Keratinocyte (primary cell): ENCODE measurements at regions not wholly inside any gene's neighbourhood (a gene's known extent, or its start where the extent isn't known, plus 50 kb on each side); places are given as distances from the start of the nearest gene placed in this dataset.

ENCODE experiments used
- DNase-seq: peaks from one replicate; pipeline ENCODE4 v3.0.0-alpha.2; 2011; ENCODE audit warnings: low read depth, missing footprints, low spot score
- FAIRE-seq: peaks from 2 replicates; lab custom pipeline; 2011; peaks lifted over from hg19 to GRCh38; lab: Jason Lieb, UNC
- H2AFZ ChIP-seq: 2 replicates; pipeline ENCODE4 v1.6.0; 2012; ENCODE audit warnings: low read length, control low read depth, inconsistent platforms; ENCODE audit not compliant: control insufficient read depth
- H3K27ac ChIP-seq: 2 replicates; pipeline ENCODE4 v1.5.1; 2011; ENCODE audit warnings: low read length; ENCODE audit not compliant: control insufficient read depth, insufficient read depth
- H3K27me3 ChIP-seq: 3 replicates; pipeline ENCODE4 v1.6.0; 2011; ENCODE audit warnings: low read length; ENCODE audit not compliant: control insufficient read depth, insufficient read depth; ENCODE audit errors: extremely low read depth
- H3K36me3 ChIP-seq, 2 experiments: 2 replicates in 1 of 2; 3 replicates in 1 of 2; pipeline ENCODE4 v1.5.1; 2011; ENCODE audit warnings: low read length in 2 of 2, mild to moderate bottlenecking in 1 of 2; ENCODE audit not compliant: control insufficient read depth in 2 of 2, insufficient read depth in 2 of 2; ENCODE audit errors: extremely low read depth in 1 of 2
- H3K4me1 ChIP-seq: 3 replicates; pipeline ENCODE4 v1.5.1; 2011; ENCODE audit warnings: low read length; ENCODE audit not compliant: control insufficient read depth, insufficient read depth; ENCODE audit errors: extremely low read depth
- H3K4me2 ChIP-seq: 3 replicates; pipeline ENCODE4 v1.6.0; 2011; ENCODE audit warnings: low read depth, low read length; ENCODE audit not compliant: control insufficient read depth, insufficient read depth; ENCODE audit errors: extremely low read depth
- H3K4me3 ChIP-seq, 3 experiments: fragments of 200-600 bp in 1 of 3; sonication (generic) in 1 of 3; 2 replicates in 2 of 3; 3 replicates in 1 of 3; pipeline ENCODE4 v1.5.1; 2011 to 2016; ENCODE audit warnings: low read length in 3 of 3, mild to moderate bottlenecking in 3 of 3, control low read depth in 2 of 3, inconsistent platforms in 1 of 3, low read depth in 1 of 3, mixed read lengths in 1 of 3, mixed run types in 1 of 3, moderate library complexity in 1 of 3; ENCODE audit not compliant: control insufficient read depth in 2 of 3, insufficient read depth in 2 of 3; ENCODE audit errors: extremely low read depth in 1 of 3
- H3K79me2 ChIP-seq: 2 replicates; pipeline ENCODE4 v1.6.0; 2012; ENCODE audit warnings: low read length; ENCODE audit not compliant: control insufficient read depth, insufficient read depth
- H3K9ac ChIP-seq: 3 replicates; pipeline ENCODE4 v1.6.0; 2011; ENCODE audit warnings: low read length; ENCODE audit not compliant: control insufficient read depth, insufficient read depth; ENCODE audit errors: extremely low read depth
- H3K9me1 ChIP-seq: 3 replicates; pipeline ENCODE4 v1.6.0; 2011; ENCODE audit warnings: low read length; ENCODE audit not compliant: control insufficient read depth, insufficient read depth; ENCODE audit errors: extremely low read depth
- H3K9me3 ChIP-seq: 2 replicates; pipeline ENCODE4 v1.5.1; 2012; ENCODE audit warnings: low read depth, low read length; ENCODE audit not compliant: control insufficient read depth
- H4K20me1 ChIP-seq: 3 replicates; pipeline ENCODE4 v1.6.0; 2011; ENCODE audit warnings: low read length; ENCODE audit not compliant: control insufficient read depth, insufficient read depth; ENCODE audit errors: extremely low read depth
- CTCF ChIP-seq, 3 experiments: IDR thresholded peaks in 1 of 3; conservative IDR thresholded peaks in 1 of 3; optimal IDR thresholded peaks in 1 of 3; 2 replicates in 2 of 3; 3 replicates in 1 of 3; pipeline versions ENCODE3 to v1.5.1; 2011; ENCODE audit warnings: low read length in 3 of 3, mild to moderate bottlenecking in 3 of 3, moderate library complexity in 2 of 3, control low read depth in 1 of 3, inconsistent platforms in 1 of 3; ENCODE audit not compliant: insufficient read depth in 2 of 3; ENCODE audit errors: extremely low read depth in 1 of 3
- EZH2 ChIP-seq: IDR thresholded peaks from one replicate; pipeline ENCODE4 v1.6.1; 2012; ENCODE audit warnings: inconsistent platforms, mild to moderate bottlenecking, low read length, moderate library complexity
- dilution Hi-C: fragments of 300-500 bp; cut with MboI; formaldehyde crosslinking; loops from one replicate; pipeline ENCODE4 v1.7.0; 2020; ENCODE audit warnings: low sequenced_read_pairs; ENCODE audit not compliant: extremely low pct_ligation_motif_present

GRCh38 chr7:133183969-133184368 is 68.9 kb upstream of the EXOC4 start:
- H2AFZ ChIP-seq, result no peak overlapping the region
- no peak overlapping the region for H3K4me2 ChIP-seq
- FAIRE-seq (no peak), DNase-seq (no peak)
- no peaks in the 10 kb centered on the region for H4K20me1 ChIP-seq
- TF ChIP-seq CTCF (optimal IDR thresholded peaks at IDR 0.05 in 1 of 3, IDR thresholded peaks at IDR 0.05 in 1 of 3, conservative IDR thresholded peaks at IDR 0.05 in 1 of 3; ENCODE audit: extremely low read depth in 1 of 3, insufficient read depth in 2 of 3, low read length in 3 of 3), result no peak
- TF ChIP-seq EZH2, result no peak
- no peak overlapping the region for H3K27ac ChIP-seq
- H3K4me1 ChIP-seq, result no peaks in the 10 kb centered on the region
- no peaks in the 10 kb centered on the region for H3K9me3 ChIP-seq
- no peaks in the 10 kb centered on the region for H3K27me3 ChIP-seq
- dilution Hi-C loops, result no loop called here
- H3K36me3 ChIP-seq, result no peaks in the 10 kb centered on the region
- H3K9me1 ChIP-seq, result no peaks in the 10 kb centered on the region
- H3K79me2 ChIP-seq, result no peaks in the 10 kb centered on the region
- H3K4me3 ChIP-seq, result no peak overlapping the region
- H3K9ac ChIP-seq, result no peak overlapping the region

- Histone ChIP-seq H3K4me3 (no peak overlapping the region), H3K9me3 (no peaks in the 10 kb centered on the region), H3K4me2 (no peak overlapping the region), H3K79me2 (no peaks in the 10 kb centered on the region), H4K20me1 (no peaks in the 10 kb centered on the region), H3K4me1 (no peaks in the 10 kb centered on the region), H3K9me1 (no peaks in the 10 kb centered on the region), H3K27me3 (no peaks in the 10 kb centered on the region), H3K27ac (no peak overlapping the region), H2AFZ (no peak overlapping the region), H3K9ac (no peak overlapping the region), H3K36me3 (no peaks in the 10 kb centered on the region)
- no peak for DNase-seq
- dilution Hi-C loops, result no loop called here
- no peak for FAIRE-seq
- TF ChIP-seq CTCF (optimal IDR thresholded peaks at IDR 0.05 in 1 of 3, IDR thresholded peaks at IDR 0.05 in 1 of 3, conservative IDR thresholded peaks at IDR 0.05 in 1 of 3; ENCODE audit: extremely low read depth in 1 of 3, insufficient read depth in 2 of 3, low read length in 3 of 3), result no peak
- TF ChIP-seq EZH2, result no peak
These were observed 67.4 kb upstream of the EXOC4 start for GRCh38 chr7:133185512-133185911.
